Mesenchymal stem cell (in vitro differentiated cells and primary cell): ENCODE measurements at regions not wholly inside any gene's neighbourhood (a gene's known extent, or its start where the extent isn't known, plus 50 kb on each side); places are given as distances from the start of the nearest gene placed in this dataset.

Experiments
- DNase-seq: peaks from one replicate; pipeline ENCODE4 v3.0.0-alpha.2; 2013
- H2AFZ ChIP-seq: one replicate; pipeline ENCODE4 v1.6.1; 2013; ENCODE audit warnings: low read depth, mild to moderate bottlenecking, control low read depth, inconsistent platforms, low read length, moderate library complexity
- H2AK5ac ChIP-seq: 2 replicates; pipeline ENCODE4 v1.6.1; 2013; ENCODE audit warnings: low read length, moderate library complexity, mild to moderate bottlenecking, inconsistent platforms; ENCODE audit not compliant: severe bottlenecking
- H2BK120ac ChIP-seq: one replicate; pipeline ENCODE4 v1.6.1; 2013; ENCODE audit warnings: low read depth, mild to moderate bottlenecking, inconsistent platforms, low read length, moderate library complexity
- H2BK12ac ChIP-seq, 2 experiments: one replicate each; pipeline ENCODE4 v1.6.1; 2013; ENCODE audit warnings: inconsistent platforms in 2 of 2, low read length in 2 of 2, mild to moderate bottlenecking in 2 of 2, moderate library complexity in 2 of 2, control low read depth in 1 of 2
- H2BK15ac ChIP-seq: one replicate; pipeline ENCODE4 v1.6.1; 2013; ENCODE audit warnings: mild to moderate bottlenecking, low read depth, inconsistent platforms; ENCODE audit not compliant: poor library complexity, severe bottlenecking
- H2BK5ac ChIP-seq: 2 replicates; pipeline ENCODE4 v1.6.1; 2013; ENCODE audit warnings: low read depth, mild to moderate bottlenecking, low read length, control low read depth, inconsistent platforms; ENCODE audit not compliant: poor library complexity, severe bottlenecking
- H3K14ac ChIP-seq, 2 experiments: one replicate each; pipeline ENCODE4 v1.6.1; 2013; ENCODE audit warnings: inconsistent platforms in 2 of 2, low read length in 2 of 2, control low read depth in 1 of 2, mild to moderate bottlenecking in 1 of 2, moderate library complexity in 1 of 2
- H3K18ac ChIP-seq, 2 experiments: one replicate each; pipeline ENCODE4 v1.6.1; 2013; ENCODE audit warnings: inconsistent platforms in 2 of 2, low read length in 2 of 2, control low read depth in 1 of 2, low read depth in 1 of 2, mild to moderate bottlenecking in 1 of 2
- H3K23ac ChIP-seq, 2 experiments: one replicate each; pipeline ENCODE4 v1.6.1; 2013; ENCODE audit warnings: inconsistent platforms in 2 of 2, low read length in 2 of 2, mild to moderate bottlenecking in 2 of 2, moderate library complexity in 2 of 2, control low read depth in 1 of 2
- H3K27ac ChIP-seq: 2 replicates; pipeline ENCODE4 v1.5.1; 2013; ENCODE audit warnings: mild to moderate bottlenecking, moderate library complexity, low read length, control low read depth, inconsistent platforms; ENCODE audit not compliant: poor library complexity, severe bottlenecking
- H3K27me3 ChIP-seq, 2 experiments: 2 replicates each; pipeline versions ENCODE4 v1.6.1 to v1.7.0; 2013; ENCODE audit warnings: low read length in 2 of 2, mild to moderate bottlenecking in 2 of 2, moderate library complexity in 2 of 2, control low read depth in 1 of 2, inconsistent platforms in 1 of 2; ENCODE audit not compliant: control insufficient read depth in 1 of 2, insufficient read depth in 1 of 2
- H3K36me3 ChIP-seq, 2 experiments: 2 replicates each; pipeline versions ENCODE4 v1.6.1 to v1.7.0; 2013; ENCODE audit warnings: low read length in 2 of 2, control low read depth in 1 of 2, inconsistent platforms in 1 of 2, low read depth in 1 of 2, mild to moderate bottlenecking in 1 of 2; ENCODE audit not compliant: insufficient read depth in 2 of 2, control insufficient read depth in 1 of 2
- H3K4ac ChIP-seq, 2 experiments: one replicate each; pipeline ENCODE4 v1.6.1; 2013; ENCODE audit warnings: inconsistent platforms in 2 of 2, low read length in 2 of 2, mild to moderate bottlenecking in 2 of 2, moderate library complexity in 2 of 2, control low read depth in 1 of 2, low read depth in 1 of 2
- H3K4me1 ChIP-seq: 2 replicates; pipeline ENCODE4 v1.6.1; 2013; ENCODE audit warnings: low read depth, low read length, control low read depth; ENCODE audit not compliant: control insufficient read depth, insufficient read depth
- H3K4me2 ChIP-seq: 2 replicates; pipeline ENCODE4 v1.6.1; 2013; ENCODE audit warnings: low read length, mild to moderate bottlenecking, inconsistent platforms; ENCODE audit not compliant: poor library complexity, severe bottlenecking
- H3K4me3 ChIP-seq, 2 experiments: 2 replicates each; pipeline versions ENCODE4 v1.5.1 to v1.7.0; 2013; ENCODE audit warnings: low read length in 2 of 2, mild to moderate bottlenecking in 2 of 2, control low read depth in 1 of 2, low read depth in 1 of 2; ENCODE audit not compliant: insufficient read depth in 1 of 2
- H3K79me1 ChIP-seq: replicated peaks from 2 replicates; pipeline ENCODE4 v1.6.1; 2013; ENCODE audit warnings: mild to moderate bottlenecking, control low read depth, low read length, inconsistent platforms; ENCODE audit not compliant: poor library complexity, severe bottlenecking
- H3K9ac ChIP-seq: 2 replicates; pipeline ENCODE4 v1.7.0; 2013; ENCODE audit warnings: mild to moderate bottlenecking, low read length, moderate library complexity
- H3K9me3 ChIP-seq: 2 replicates; pipeline ENCODE4 v1.7.0; 2013; ENCODE audit warnings: mild to moderate bottlenecking, low read length; ENCODE audit not compliant: control insufficient read depth
- H4K8ac ChIP-seq: one replicate; pipeline ENCODE4 v1.6.1; 2013; ENCODE audit warnings: inconsistent platforms, mild to moderate bottlenecking, low read length, moderate library complexity
- H4K91ac ChIP-seq: one replicate; pipeline ENCODE4 v1.6.1; 2013; ENCODE audit warnings: mild to moderate bottlenecking, low read length, inconsistent platforms
- WGBS: methylation state at CpG from one replicate; pipeline ENCODE4 v1.1.7; 2013; ENCODE audit warnings: mixed read lengths; 5-methylcytosine and 5-hydroxymethylcytosine counted together

- 81% methylated on average over 6 of the region's 8 CpGs for WGBS
- H2BK15ac ChIP-seq: no peak overlapping the region
- H3K4me1 ChIP-seq: peaks cover 2% of the 10 kb centered on the region
- no peak overlapping the region for H4K91ac ChIP-seq
- no peak overlapping the region for H3K4me2 ChIP-seq
- H3K27me3 ChIP-seq: no peaks in the 10 kb centered on the region
- H3K79me1 ChIP-seq: no peaks in the 10 kb centered on the region
- H3K9ac ChIP-seq: no peak overlapping the region
- H2BK12ac ChIP-seq: peak overlapping the region in 1 of 2 experiments; percentile 71
- peak overlapping the region in 1 of 2 experiments; percentile 48 for H3K18ac ChIP-seq
- no peaks in the 10 kb centered on the region for H3K36me3 ChIP-seq
- DNase-seq: peak; percentile 39
- no peak overlapping the region for H3K4me3 ChIP-seq
- H3K9me3 ChIP-seq: no peaks in the 10 kb centered on the region
- H2AFZ ChIP-seq: no peak overlapping the region
- no peak overlapping the region for H2AK5ac ChIP-seq
- no peak overlapping the region for H3K23ac ChIP-seq
- no peak overlapping the region for H2BK5ac ChIP-seq
- H3K14ac ChIP-seq: no peak overlapping the region
- H3K27ac ChIP-seq: no peak overlapping the region
- no peak overlapping the region for H4K8ac ChIP-seq
- no peak overlapping the region for H3K4ac ChIP-seq
- H2BK120ac ChIP-seq: no peak overlapping the region
Measured at GRCh38 chr11:100563541-100564280, 123.4 kb upstream of the ARHGAP42 start.

- no peak overlapping the region for H2BK5ac ChIP-seq
- H2AFZ ChIP-seq: peak overlapping the region; percentile 23
- no peaks in the 10 kb centered on the region for H3K9me3 ChIP-seq
- H3K4me3 ChIP-seq: no peak overlapping the region
- H2AK5ac ChIP-seq: no peak overlapping the region
- no peaks in the 10 kb centered on the region for H3K4me1 ChIP-seq
- H3K4me2 ChIP-seq: no peak overlapping the region
- WGBS: 86% methylated on average over 3 of the region's 4 CpGs
- H3K14ac ChIP-seq: no peak overlapping the region
- H3K18ac ChIP-seq: no peak overlapping the region
- H3K9ac ChIP-seq: no peak overlapping the region
- H2BK12ac ChIP-seq: no peak overlapping the region
- H3K79me1 ChIP-seq: no peaks in the 10 kb centered on the region
- DNase-seq: no peak
- H3K23ac ChIP-seq: no peak overlapping the region
- H3K27me3 ChIP-seq: no peaks in the 10 kb centered on the region
- no peak overlapping the region for H4K91ac ChIP-seq
- H3K36me3 ChIP-seq: no peaks in the 10 kb centered on the region
- no peak overlapping the region for H3K27ac ChIP-seq
- no peak overlapping the region for H2BK15ac ChIP-seq
- no peak overlapping the region for H3K4ac ChIP-seq
- no peak overlapping the region for H2BK120ac ChIP-seq
- H4K8ac ChIP-seq: no peak overlapping the region
Measured at GRCh38 chr11:100573911-100574513, 113.1 kb upstream of the ARHGAP42 start.

DNA sequence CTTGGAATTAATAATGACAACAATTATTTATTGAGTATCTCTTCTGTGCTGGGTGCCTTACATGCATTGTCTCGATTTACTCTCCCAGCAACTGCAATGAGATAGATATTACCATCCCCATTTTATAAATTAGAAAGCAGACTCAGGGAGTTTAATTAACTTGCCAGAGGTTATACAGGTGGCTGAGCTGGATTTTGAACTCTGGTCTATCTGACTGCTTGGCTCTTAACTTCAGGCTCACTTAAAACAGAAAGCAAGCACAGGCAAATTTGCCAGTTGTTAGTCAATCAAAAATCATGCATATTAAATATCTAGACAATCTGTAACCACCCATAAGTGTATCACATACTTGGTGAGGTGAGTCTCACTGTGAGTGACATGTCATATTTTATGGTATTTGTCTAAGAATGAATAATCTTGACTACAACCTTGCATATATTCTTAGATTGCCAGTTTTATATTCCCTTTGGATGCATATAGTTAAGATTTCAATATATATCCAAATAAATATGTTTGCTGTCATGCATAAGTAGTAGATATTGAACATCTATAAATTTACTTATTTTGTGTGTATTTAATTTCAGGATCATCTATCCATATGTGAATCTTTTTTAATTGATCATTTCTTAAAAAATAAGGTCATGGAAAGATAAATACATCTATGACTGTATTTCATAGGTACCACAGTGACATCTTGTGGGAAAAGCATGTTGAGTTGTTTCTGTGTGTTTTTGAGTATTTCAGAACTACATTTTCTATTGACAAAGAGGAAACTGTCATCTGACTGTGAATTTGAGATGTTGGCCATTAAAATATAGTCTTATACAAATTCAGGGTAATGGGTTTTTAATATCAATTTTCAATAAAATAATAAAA is 112.0 kb upstream of the ARHGAP42 start:
- H4K91ac ChIP-seq: no peak overlapping the region
- no peaks in the 10 kb centered on the region for H3K79me1 ChIP-seq
- H2BK12ac ChIP-seq: no peak overlapping the region
- H2AFZ ChIP-seq: no peak overlapping the region
- H3K18ac ChIP-seq: no peak overlapping the region
- no peaks in the 10 kb centered on the region for H3K36me3 ChIP-seq
- no peak overlapping the region for H2BK120ac ChIP-seq
- H3K4me3 ChIP-seq: no peak overlapping the region
- no peak overlapping the region for H4K8ac ChIP-seq
- H3K9me3 ChIP-seq: no peaks in the 10 kb centered on the region
- H3K4ac ChIP-seq: no peak overlapping the region
- no peaks in the 10 kb centered on the region for H3K4me1 ChIP-seq
- no peak overlapping the region for H3K9ac ChIP-seq
- H3K27ac ChIP-seq: no peak overlapping the region
- peak; percentile 55 for DNase-seq
- no peak overlapping the region for H3K14ac ChIP-seq
- no peak overlapping the region for H2BK15ac ChIP-seq
- no peak overlapping the region for H2BK5ac ChIP-seq
- H2AK5ac ChIP-seq: no peak overlapping the region
- H3K4me2 ChIP-seq: no peak overlapping the region
- no CpG with 5 or more reads among the region's 1 CpG for WGBS
- H3K23ac ChIP-seq: no peak overlapping the region
- no peaks in the 10 kb centered on the region for H3K27me3 ChIP-seq
